ENCODE measurements at regions not wholly inside any gene's neighbourhood (a gene's known extent, or its start where the extent isn't known, plus 50 kb on each side); places are given as distances from the start of the nearest gene placed in this dataset.
A peak's percentile ranks its signal among the peaks of the same experiment; 100 is the strongest.

DNA sequence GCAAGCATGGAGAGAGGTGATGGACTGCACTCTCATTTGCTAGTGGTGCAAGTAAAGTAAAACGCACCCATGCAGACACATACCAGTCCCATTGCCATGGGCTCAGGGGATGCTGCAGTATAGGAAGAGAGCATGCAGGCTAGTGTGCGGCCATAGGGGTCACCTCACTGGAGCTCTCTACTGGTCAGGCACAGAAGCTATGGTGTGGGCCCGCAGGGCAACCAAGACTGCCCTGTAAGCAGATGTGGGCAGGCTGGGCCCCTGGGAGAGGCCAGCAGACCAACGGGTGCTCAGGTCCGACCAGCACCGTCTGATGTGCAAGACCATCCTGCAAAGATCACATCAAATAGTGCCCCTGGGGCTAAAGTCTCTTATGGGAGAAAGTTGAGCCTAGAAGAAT, 290.7 kb downstream of the HTR1B start:
- TF ChIP-seq GABPA (IDR thresholded peaks at IDR 0.05; ENCODE audit: low read depth) (no peak), REST (IDR thresholded peaks at IDR 0.05; ENCODE audit: insufficient replicate concordance, low read depth) (no peak), SPI1 (IDR thresholded peaks at IDR 0.05; ENCODE audit: borderline replicate concordance, low read depth) (no peak), POLR2AphosphoS5 (IDR thresholded peaks at IDR 0.05; ENCODE audit: low read depth) (no peak)
- TF ChIP-seq, protein P1, sequence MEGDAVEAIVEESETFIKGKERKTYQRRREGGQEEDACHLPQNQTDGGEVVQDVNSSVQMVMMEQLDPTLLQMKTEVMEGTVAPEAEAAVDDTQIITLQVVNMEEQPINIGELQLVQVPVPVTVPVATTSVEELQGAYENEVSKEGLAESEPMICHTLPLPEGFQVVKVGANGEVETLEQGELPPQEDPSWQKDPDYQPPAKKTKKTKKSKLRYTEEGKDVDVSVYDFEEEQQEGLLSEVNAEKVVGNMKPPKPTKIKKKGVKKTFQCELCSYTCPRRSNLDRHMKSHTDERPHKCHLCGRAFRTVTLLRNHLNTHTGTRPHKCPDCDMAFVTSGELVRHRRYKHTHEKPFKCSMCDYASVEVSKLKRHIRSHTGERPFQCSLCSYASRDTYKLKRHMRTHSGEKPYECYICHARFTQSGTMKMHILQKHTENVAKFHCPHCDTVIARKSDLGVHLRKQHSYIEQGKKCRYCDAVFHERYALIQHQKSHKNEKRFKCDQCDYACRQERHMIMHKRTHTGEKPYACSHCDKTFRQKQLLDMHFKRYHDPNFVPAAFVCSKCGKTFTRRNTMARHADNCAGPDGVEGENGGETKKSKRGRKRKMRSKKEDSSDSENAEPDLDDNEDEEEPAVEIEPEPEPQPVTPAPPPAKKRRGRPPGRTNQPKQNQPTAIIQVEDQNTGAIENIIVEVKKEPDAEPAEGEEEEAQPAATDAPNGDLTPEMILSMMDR (IDR thresholded peaks at IDR 0.05; ENCODE audit: insufficient read depth, low read length), result no peak
- Histone ChIP-seq H3K27me3 (ENCODE audit: insufficient read depth, poor library complexity, severe bottlenecking) (no peaks in the 10 kb centered on the region), H3K27ac (replicated peaks) (no peak overlapping the region), H3K4me3 (replicated peaks; ENCODE audit: insufficient read depth, low read length) (no peak overlapping the region)
- no peak for DNase-seq (ENCODE audit: low read depth in 1 of 2, low spot score in 1 of 2)

DNA sequence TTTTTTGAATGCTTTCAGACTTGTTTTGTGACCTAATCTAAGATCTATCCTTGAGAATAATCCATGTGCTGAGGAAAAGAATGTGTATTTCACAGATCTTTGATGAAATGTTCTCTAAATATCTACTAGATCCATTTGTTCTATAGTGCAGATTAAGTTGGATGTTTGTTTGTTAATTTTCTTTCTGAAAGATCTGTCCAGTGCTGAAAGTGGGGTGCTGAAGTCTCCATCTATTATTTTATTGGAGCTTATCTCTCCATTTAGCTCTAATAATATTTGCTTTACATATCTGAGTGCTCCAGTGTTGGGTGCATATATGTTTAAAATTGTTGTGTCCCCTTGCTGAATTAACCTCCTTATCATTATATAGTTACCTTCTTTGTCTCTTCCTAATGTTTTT, 303.6 kb downstream of the HTR1B start:
- DNase-seq (ENCODE audit: low read depth in 1 of 2, low spot score in 1 of 2), result no peak
- no peak overlapping the region for H3K27ac ChIP-seq (replicated peaks)
- H3K4me3 ChIP-seq (replicated peaks; ENCODE audit: insufficient read depth, low read length), result no peak overlapping the region
- TF ChIP-seq REST (IDR thresholded peaks at IDR 0.05; ENCODE audit: insufficient replicate concordance, low read depth), result peak; percentile 79
- TF ChIP-seq SPI1 (IDR thresholded peaks at IDR 0.05; ENCODE audit: borderline replicate concordance, low read depth), result no peak
- H3K27me3 ChIP-seq (ENCODE audit: insufficient read depth, poor library complexity, severe bottlenecking), result no peaks in the 10 kb centered on the region

GRCh38 chr6:77151241-77151640, 312.1 kb downstream of the HTR1B start:
- Histone ChIP-seq H3K4me3 (replicated peaks; ENCODE audit: insufficient read depth, low read length) (no peak overlapping the region), H3K27me3 (ENCODE audit: insufficient read depth, poor library complexity, severe bottlenecking) (no peaks in the 10 kb centered on the region), H3K27ac (replicated peaks) (no peak overlapping the region)
- no peak for TF ChIP-seq SPI1 (IDR thresholded peaks at IDR 0.05; ENCODE audit: borderline replicate concordance, low read depth)
- no peak for TF ChIP-seq GABPA (IDR thresholded peaks at IDR 0.05; ENCODE audit: low read depth)
- TF ChIP-seq, protein P1 (IDR thresholded peaks at IDR 0.05; ENCODE audit: insufficient read depth, low read length), result no peak
- TF ChIP-seq REST (IDR thresholded peaks at IDR 0.05; ENCODE audit: insufficient replicate concordance, low read depth), result no peak
- no peak for TF ChIP-seq POLR2AphosphoS5 (IDR thresholded peaks at IDR 0.05; ENCODE audit: low read depth)
- no peak for DNase-seq (ENCODE audit: low read depth in 1 of 2, low spot score in 1 of 2)

DNA sequence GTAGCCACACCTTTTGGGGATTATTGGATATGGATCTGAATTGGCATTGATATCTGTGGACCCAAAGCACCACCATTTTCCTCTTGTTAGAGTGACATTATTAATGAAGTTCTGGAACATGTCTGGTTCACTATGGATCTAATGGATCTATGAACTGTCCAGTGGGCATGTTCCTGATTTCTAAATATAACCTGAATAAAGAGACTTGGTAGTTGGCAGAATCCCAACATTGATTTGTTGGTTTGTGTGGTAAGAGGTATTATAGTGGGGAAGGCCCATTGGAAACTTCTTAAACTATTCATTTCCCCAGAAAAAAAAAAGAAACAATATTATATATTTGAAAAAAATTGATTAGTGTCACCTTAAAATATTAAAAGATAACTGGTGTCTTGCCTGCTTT, 312.6 kb downstream of the HTR1B start:
- H3K4me3 ChIP-seq (replicated peaks; ENCODE audit: insufficient read depth, low read length), result no peak overlapping the region
- no peak overlapping the region for H3K27ac ChIP-seq (replicated peaks)
- no peaks in the 10 kb centered on the region for H3K27me3 ChIP-seq (ENCODE audit: insufficient read depth, poor library complexity, severe bottlenecking)
- DNase-seq (ENCODE audit: low read depth in 1 of 2, low spot score in 1 of 2), result no peak
- TF ChIP-seq REST (IDR thresholded peaks at IDR 0.05; ENCODE audit: insufficient replicate concordance, low read depth) (no peak), SPI1 (IDR thresholded peaks at IDR 0.05; ENCODE audit: borderline replicate concordance, low read depth) (no peak), POLR2AphosphoS5 (IDR thresholded peaks at IDR 0.05; ENCODE audit: low read depth) (no peak), GABPA (IDR thresholded peaks at IDR 0.05; ENCODE audit: low read depth) (no peak)
- TF ChIP-seq, protein P1 (IDR thresholded peaks at IDR 0.05; ENCODE audit: insufficient read depth, low read length), result no peak

All from HL-60 (cell line).